GM23338 (cell line): ENCODE measurements at regions not wholly inside any gene's neighbourhood (a gene's known extent, or its start where the extent isn't known, plus 50 kb on each side); places are given as distances from the start of the nearest gene placed in this dataset.

Experiments used
- ATAC-seq: fragments of 200-7000 bp; cut with Tn5 transposase; 3 replicates; pipeline ENCODE4 v1.9.1; 2020
- DNase-seq: peaks from one replicate; pipeline ENCODE4 v3.0.0-alpha.2; 2015; ENCODE audit warnings: low spot score
- H2AFZ ChIP-seq: fragments of 200-600 bp; sonication (generic); 2 replicates; pipeline ENCODE4 v1.8.0; 2016; ENCODE audit warnings: antibody characterized with exemption, mild to moderate bottlenecking, moderate library complexity
- H3F3A ChIP-seq: fragments of 200-600 bp; sonication (generic); replicated peaks from 2 replicates; pipeline ENCODE4 v1.8.0; 2017; ENCODE audit warnings: antibody characterized with exemption, mixed run types, low read depth
- H3K27ac ChIP-seq: fragments of 200-600 bp; sonication (generic); 2 replicates; pipeline ENCODE4 v1.6.1; 2016; ENCODE audit warnings: low read depth
- H3K27me3 ChIP-seq: fragments of 200-600 bp; sonication (generic); 2 replicates; pipeline ENCODE4 v1.8.0; 2016; ENCODE audit warnings: mild to moderate bottlenecking, mixed run types, moderate library complexity; ENCODE audit not compliant: insufficient read depth
- H3K36me3 ChIP-seq: fragments of 200-600 bp; sonication (generic); 2 replicates; pipeline ENCODE4 v1.8.0; 2016; ENCODE audit warnings: mild to moderate bottlenecking; ENCODE audit not compliant: insufficient read depth
- H3K4me1 ChIP-seq: fragments of 200-600 bp; sonication (generic); 2 replicates; pipeline ENCODE4 v1.8.0; 2016; ENCODE audit warnings: mild to moderate bottlenecking, moderate library complexity; ENCODE audit not compliant: insufficient read depth
- H3K4me2 ChIP-seq: fragments of 200-600 bp; sonication (generic); 2 replicates; pipeline ENCODE4 v1.7.1; 2017; ENCODE audit warnings: mixed run types
- H3K4me3 ChIP-seq: fragments of 200-600 bp; sonication (generic); 2 replicates; pipeline ENCODE4 v1.6.1; 2016; ENCODE audit warnings: mixed run types
- H3K79me2 ChIP-seq: fragments of 200-600 bp; sonication (generic); replicated peaks from 2 replicates; pipeline ENCODE4 v1.8.0; 2017; ENCODE audit warnings: mild to moderate bottlenecking; ENCODE audit not compliant: insufficient read depth
- H3K9me2 ChIP-seq: fragments of 200-600 bp; sonication (generic); 2 replicates; pipeline ENCODE4 v1.8.0; 2017; ENCODE audit not compliant: insufficient read depth
- H4K20me1 ChIP-seq: fragments of 200-600 bp; sonication (generic); replicated peaks from 2 replicates; pipeline ENCODE4 v1.8.0; 2017; ENCODE audit warnings: mild to moderate bottlenecking; ENCODE audit not compliant: insufficient read depth
- H3K27ac Mint-ChIP-seq: 2 replicates; pipeline ENCODE4 v1.8.0; 2020; ENCODE audit warnings: inconsistent platforms, mild to moderate bottlenecking, moderate library complexity, mixed read lengths
- H3K27me3 Mint-ChIP-seq: 3 replicates; pipeline ENCODE4 v1.8.0; 2022; ENCODE audit warnings: low read depth, mild to moderate bottlenecking, moderate library complexity, mixed read lengths, inconsistent platforms; ENCODE audit not compliant: insufficient read depth, poor library complexity
- H3K36me3 Mint-ChIP-seq: 3 replicates; pipeline ENCODE4 v1.8.0; 2021; ENCODE audit warnings: low read depth, mild to moderate bottlenecking, inconsistent platforms, moderate library complexity, mixed read lengths
- H3K4me1 Mint-ChIP-seq: 3 replicates; pipeline ENCODE4 v1.8.0; 2020; ENCODE audit warnings: mild to moderate bottlenecking, inconsistent platforms, mixed read lengths
- H3K4me3 Mint-ChIP-seq: 3 replicates; pipeline ENCODE4 v1.8.0; 2021; ENCODE audit warnings: moderate library complexity, mild to moderate bottlenecking, inconsistent platforms, mixed read lengths
- H3K9me3 Mint-ChIP-seq: 3 replicates; pipeline ENCODE4 v1.8.0; 2020; ENCODE audit warnings: moderate library complexity, mild to moderate bottlenecking, inconsistent platforms, mixed read lengths
- ETS1 ChIP-seq: IDR thresholded peaks from 2 replicates; pipeline ENCODE4 v1.6.1; 2016; ENCODE audit warnings: antibody characterized with exemption
- NANOG ChIP-seq: IDR thresholded peaks from 2 replicates; pipeline ENCODE4 v1.6.1; 2016; ENCODE audit warnings: antibody characterized with exemption, borderline replicate concordance
- POLR2AphosphoS5 ChIP-seq: IDR thresholded peaks from 2 replicates; pipeline ENCODE4 v1.6.1; 2016; ENCODE audit warnings: antibody characterized with exemption, low read depth
- STAT1 ChIP-seq: IDR thresholded peaks from one replicate; pipeline ENCODE4 v1.6.1; 2016; ENCODE audit warnings: antibody characterized with exemption; ENCODE audit not compliant: unreplicated experiment
- ZNF462 ChIP-seq: fragments of 250-450 bp; sonication (Bioruptor Pico); IDR thresholded peaks from 2 replicates; pipeline ENCODE4 v1.5.0; 2020; ENCODE audit warnings: mild to moderate bottlenecking, moderate library complexity

GRCh38 chr2:176675271-176675949 lies 406.2 kb downstream of the MTX2 start:
- Histone ChIP-seq H3K4me2 (peak overlapping the region; percentile 39; the same call in 1 of the 2 replicates), H3K79me2 (no peaks in the 10 kb centered on the region), H3F3A (no peaks in the 10 kb centered on the region), H3K9me2 (no peaks in the 10 kb centered on the region), H3K27me3 (no peaks in the 10 kb centered on the region), H3K36me3 (no peaks in the 10 kb centered on the region), H4K20me1 (no peaks in the 10 kb centered on the region), H3K27ac (no peak overlapping the region), H3K4me1 (peaks cover 18% of the 10 kb centered on the region), H2AFZ (peak overlapping the region; percentile 64), H3K4me3 (no peak overlapping the region)
- peaks cover 40% of the 10 kb centered on the region for H3K4me1 Mint-ChIP-seq
- no peak overlapping the region for H3K4me3 Mint-ChIP-seq
- DNase-seq (no peak), ATAC-seq (no peak)
- peaks cover 2% of the 10 kb centered on the region for H3K27me3 Mint-ChIP-seq
- no peak overlapping the region for H3K27ac Mint-ChIP-seq
- no peaks in the 10 kb centered on the region for H3K36me3 Mint-ChIP-seq
- TF ChIP-seq STAT1: no peak
- TF ChIP-seq ETS1: no peak
- no peak for TF ChIP-seq POLR2AphosphoS5
- TF ChIP-seq ZNF462: no peak
- TF ChIP-seq NANOG: no peak
- no peaks in the 10 kb centered on the region for H3K9me3 Mint-ChIP-seq
